Right cardiac atrium (tissue), 5 donors: ENCODE measurements at regions not wholly inside any gene's neighbourhood (a gene's known extent, or its start where the extent isn't known, plus 50 kb on each side); places are given as distances from the start of the nearest gene placed in this dataset.

ENCODE experiments used
- ATAC-seq, 2 donors: fragments of 200-7000 bp; cut with Tn5 transposase; one replicate each; pipeline versions ENCODE4 v1.8.0 to v1.9.1; 2020; ENCODE audit warnings: moderate library complexity in 2 of 2, mild to moderate bottlenecking in 1 of 2
- DNase-seq, 3 donors: peaks; one replicate each; pipeline ENCODE4 v3.0.0-alpha.2; 2020
- H3K27ac ChIP-seq: one replicate; pipeline ENCODE4 v1.5.1; 2013; ENCODE audit warnings: mild to moderate bottlenecking, low read length, control low read depth, moderate library complexity
- H3K27me3 ChIP-seq: one replicate; pipeline ENCODE4 v1.6.1; 2013; ENCODE audit not compliant: control insufficient read depth, insufficient read depth
- H3K4me1 ChIP-seq: one replicate; pipeline ENCODE4 v1.6.1; 2013; ENCODE audit warnings: low read length; ENCODE audit not compliant: control insufficient read depth, insufficient read depth
- H3K4me3 ChIP-seq: one replicate; pipeline ENCODE4 v1.5.1; 2013; ENCODE audit warnings: low read length, control low read depth
- H3K9me3 ChIP-seq: one replicate; pipeline ENCODE4 v1.6.1; 2013; ENCODE audit warnings: low read length; ENCODE audit not compliant: control insufficient read depth
- WGBS: extraction: QIAGEN DNeasy Blood & Tissue Kit; methylation state at CpG from one replicate; pipeline ENCODE4 v1.1.7; 2013; 5-methylcytosine and 5-hydroxymethylcytosine counted together
- intact Hi-C, 4 donors: fragments of 100-400 bp; cut with DNase I; formaldehyde crosslinking; loops; one replicate each; pipeline versions ENCODE4 v1.11.0 to v1.14.0; 2022 to 2023
- donor health status: healthy with polysubstance abuse.
- donor health status: DM: no; HTN: yes; CAD: no.
- donor health status: DM: no; HTN: no; CAD: no.
- donor health status: DM: no; HTN: yes; CAD: no; lungs with severe emphysema.
- donor health status: DM: yes; HTN: yes; CAD: no.

GRCh38 chr11:27763736-27764135 is 63.5 kb upstream of the BDNF start:
- Histone ChIP-seq H3K4me3 (no peak overlapping the region), H3K27ac (no peak overlapping the region), H3K27me3 (no peaks in the 10 kb centered on the region), H3K4me1 (no peaks in the 10 kb centered on the region), H3K9me3 (no peaks in the 10 kb centered on the region)
- DNase-seq: no peak
- intact Hi-C loops: loop anchor here in 1 of 4 donors (10.0 kb wide), 1 partner anchor 61 kb away; no protein-coding TSS in a partner anchor
- no peak for ATAC-seq

DNA sequence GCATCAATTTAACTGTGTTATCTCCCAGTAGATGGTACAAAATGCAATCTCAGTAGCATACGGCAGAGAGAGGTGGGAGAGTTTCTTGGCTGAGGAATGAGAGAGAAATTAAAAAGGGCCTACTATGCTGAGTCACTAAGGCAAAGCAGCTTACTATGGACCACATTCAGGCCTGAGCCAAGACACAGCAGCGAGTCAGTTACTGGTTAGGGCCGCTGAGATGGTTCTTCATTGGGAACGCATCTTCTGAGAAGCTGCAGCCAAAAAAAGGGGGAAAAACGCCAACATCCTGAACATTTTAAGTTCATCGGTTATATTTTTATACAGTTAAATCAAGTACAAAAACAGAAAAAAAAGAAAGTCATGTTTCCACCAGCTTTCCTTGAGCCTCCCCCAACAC is 61.1 kb upstream of the BDNF start:
- 79% methylated on average over 6 of the region's 6 CpGs for WGBS
- no peak overlapping the region for H3K4me3 ChIP-seq
- no peaks in the 10 kb centered on the region for H3K27me3 ChIP-seq
- H3K9me3 ChIP-seq: no peaks in the 10 kb centered on the region
- DNase-seq (no peak), ATAC-seq (no peak)
- no peak overlapping the region for H3K27ac ChIP-seq
- intact Hi-C loops: loop anchor here in 1 of 4 donors (10.0 kb wide), 1 partner anchor 63 kb away; no protein-coding TSS in a partner anchor
- no peaks in the 10 kb centered on the region for H3K4me1 ChIP-seq

- H3K9me3 ChIP-seq: no peaks in the 10 kb centered on the region
- 53% methylated on average over 2 of the region's 2 CpGs for WGBS
- H3K4me1 ChIP-seq: no peaks in the 10 kb centered on the region
- no peaks in the 10 kb centered on the region for H3K27me3 ChIP-seq
- no peak overlapping the region for H3K27ac ChIP-seq
- intact Hi-C loops: no loop called here
- no peak overlapping the region for H3K4me3 ChIP-seq
- no peak for ATAC-seq
- no peak for DNase-seq
Measured at GRCh38 chr11:27757953-27758352, 57.7 kb upstream of the BDNF start.

DNA sequence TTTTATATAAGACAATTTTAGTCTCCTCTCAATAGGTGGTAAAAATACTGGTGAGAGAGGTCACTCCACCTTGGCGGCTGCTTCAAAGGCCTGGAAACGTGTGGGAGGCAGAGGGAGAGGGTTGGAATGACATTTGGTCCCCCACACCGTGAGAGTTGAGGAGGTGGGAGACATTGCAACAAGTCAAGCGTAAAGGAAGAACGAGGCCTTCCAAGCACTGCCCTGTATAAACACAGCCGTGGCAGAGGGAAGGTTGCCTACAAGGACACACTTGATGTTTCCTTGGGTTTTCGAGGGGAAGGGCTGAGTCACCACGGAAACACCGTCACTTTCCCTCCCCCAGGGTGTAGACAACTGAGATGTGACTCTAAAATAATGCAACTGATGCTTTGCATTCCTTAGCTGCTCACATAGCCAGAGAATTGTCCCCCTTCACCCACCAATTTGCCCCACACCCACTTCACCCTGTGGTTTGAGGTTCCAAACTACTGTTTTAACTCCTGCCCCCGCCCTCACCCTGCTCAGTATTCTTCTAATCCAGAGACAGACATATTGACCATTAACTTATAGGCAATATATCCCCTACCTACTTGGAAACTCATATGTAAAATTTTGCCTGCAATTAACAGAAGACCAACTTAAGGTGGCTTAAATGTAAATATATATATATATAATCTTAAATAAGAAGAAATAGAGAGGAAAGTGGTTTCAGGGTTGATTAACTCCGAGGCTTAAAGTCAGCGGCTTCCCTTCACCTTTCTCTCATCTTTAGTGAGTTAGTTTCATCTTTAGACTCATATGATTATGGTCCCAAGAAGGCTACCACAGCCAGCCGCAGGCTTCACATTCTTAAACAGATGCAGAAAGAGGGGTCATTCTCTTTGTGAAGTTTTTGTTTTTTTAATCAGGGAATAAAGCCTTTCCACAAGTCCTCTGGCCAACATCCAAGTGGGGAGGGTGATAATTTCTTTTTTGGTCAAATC is 54.1 kb upstream of the BDNF start:
- Histone ChIP-seq H3K27ac (no peak overlapping the region), H3K9me3 (no peaks in the 10 kb centered on the region), H3K27me3 (no peaks in the 10 kb centered on the region), H3K4me3 (no peak overlapping the region), H3K4me1 (no peaks in the 10 kb centered on the region)
- ATAC-seq (no peak), DNase-seq (no peak)
- intact Hi-C loops: no loop called here
- whole genome bisulfite sequencing: 63% methylated on average over 13 of the region's 13 CpGs
